ENCODE measurements at regions not wholly inside any gene's neighbourhood (a gene's known extent, or its start where the extent isn't known, plus 50 kb on each side); places are given as distances from the start of the nearest gene placed in this dataset.

DNA sequence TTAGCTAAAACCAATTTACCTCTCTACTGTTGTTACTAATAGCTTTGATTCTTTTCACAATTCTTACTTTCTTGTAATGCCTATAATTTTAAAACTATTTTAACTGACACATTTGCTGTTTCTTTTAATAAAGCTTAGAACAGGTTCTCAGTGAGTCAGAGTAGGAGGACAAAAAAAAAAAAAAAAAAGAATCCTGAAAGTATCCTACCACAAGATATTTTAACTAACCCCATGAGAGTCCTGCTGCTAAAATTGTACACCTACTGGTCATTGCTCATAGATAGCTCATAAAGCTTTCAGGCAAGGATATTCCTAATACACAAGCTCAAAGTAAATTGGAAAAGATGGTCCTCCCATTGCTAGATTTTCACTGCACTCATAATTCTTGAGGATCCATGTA is 301.0 kb downstream of the CENPW start:
- no peak for TF ChIP-seq EZH2phosphoT487 (IDR thresholded peaks at IDR 0.05; ENCODE audit: borderline replicate concordance)
- TF ChIP-seq CTCF (conservative IDR thresholded peaks at IDR 0.05; ENCODE audit: low read length) = no peak

GRCh38 chr6:126641641-126642040 is 301.7 kb downstream of the CENPW start:
- Histone ChIP-seq H3F3A (ENCODE audit: low read depth) (no peaks in the 10 kb centered on the region), H3K36me3 (ENCODE audit: insufficient read depth, low read length) (no peaks in the 10 kb centered on the region), H4K20me1 (ENCODE audit: insufficient read depth, low read length, poor library complexity, severe bottlenecking) (no peaks in the 10 kb centered on the region), H3K9ac (ENCODE audit: low read depth, low read length, poor library complexity, severe bottlenecking) (no peak overlapping the region), H2AFZ (ENCODE audit: low read length) (no peak overlapping the region), H3K4me3 (ENCODE audit: low read length, poor library complexity, severe bottlenecking) (no peak overlapping the region), H3K27me3 (ENCODE audit: insufficient read depth, low read length, poor library complexity, severe bottlenecking) (no peaks in the 10 kb centered on the region), H3K79me2 (ENCODE audit: insufficient read depth, low read length) (no peaks in the 10 kb centered on the region), H3K9me2 (replicated peaks; ENCODE audit: low read depth, low read length) (no peaks in the 10 kb centered on the region), H3K4me2 (ENCODE audit: low read depth, low read length, poor library complexity, severe bottlenecking) (no peak overlapping the region), H3K4me1 (ENCODE audit: insufficient read depth, low read length, poor library complexity, severe bottlenecking) (no peaks in the 10 kb centered on the region), H3K9me3 (ENCODE audit: insufficient read depth, low read depth, low read length) (no peaks in the 10 kb centered on the region)
- TF ChIP-seq CTCF (conservative IDR thresholded peaks at IDR 0.05; ENCODE audit: low read length) (no peak), EZH2phosphoT487 (IDR thresholded peaks at IDR 0.05; ENCODE audit: borderline replicate concordance) (no peak)

More for the DNA sequence above, 301.0 kb downstream of the CENPW start:
- no peak overlapping the region for H3K9ac ChIP-seq (ENCODE audit: low read depth, low read length, poor library complexity, severe bottlenecking)
- H3K4me1 ChIP-seq (ENCODE audit: insufficient read depth, low read length, poor library complexity, severe bottlenecking) = no peaks in the 10 kb centered on the region
- no peak overlapping the region for H3K4me2 ChIP-seq (ENCODE audit: low read depth, low read length, poor library complexity, severe bottlenecking)
- no peaks in the 10 kb centered on the region for H3F3A ChIP-seq (ENCODE audit: low read depth)
- H2AFZ ChIP-seq (ENCODE audit: low read length) = no peak overlapping the region
- H3K9me3 ChIP-seq (ENCODE audit: insufficient read depth, low read depth, low read length) = no peaks in the 10 kb centered on the region
- no peaks in the 10 kb centered on the region for H4K20me1 ChIP-seq (ENCODE audit: insufficient read depth, low read length, poor library complexity, severe bottlenecking)
- no peaks in the 10 kb centered on the region for H3K79me2 ChIP-seq (ENCODE audit: insufficient read depth, low read length)
- no peak overlapping the region for H3K4me3 ChIP-seq (ENCODE audit: low read length, poor library complexity, severe bottlenecking)
- no peaks in the 10 kb centered on the region for H3K9me2 ChIP-seq (replicated peaks; ENCODE audit: low read depth, low read length)
- no peaks in the 10 kb centered on the region for H3K36me3 ChIP-seq (ENCODE audit: insufficient read depth, low read length)
- no peaks in the 10 kb centered on the region for H3K27me3 ChIP-seq (ENCODE audit: insufficient read depth, low read length, poor library complexity, severe bottlenecking)

GRCh38 chr6:126643352-126643751 is 303.4 kb downstream of the CENPW start:
- no peaks in the 10 kb centered on the region for H3K9me3 ChIP-seq (ENCODE audit: insufficient read depth, low read depth, low read length)
- H3K36me3 ChIP-seq (ENCODE audit: insufficient read depth, low read length) = no peaks in the 10 kb centered on the region
- H3K4me2 ChIP-seq (ENCODE audit: low read depth, low read length, poor library complexity, severe bottlenecking) = no peak overlapping the region
- H3K4me3 ChIP-seq (ENCODE audit: low read length, poor library complexity, severe bottlenecking) = no peak overlapping the region
- H4K20me1 ChIP-seq (ENCODE audit: insufficient read depth, low read length, poor library complexity, severe bottlenecking) = no peaks in the 10 kb centered on the region
- TF ChIP-seq EZH2phosphoT487 (IDR thresholded peaks at IDR 0.05; ENCODE audit: borderline replicate concordance) (no peak), CTCF (conservative IDR thresholded peaks at IDR 0.05; ENCODE audit: low read length) (no peak)
- H3K79me2 ChIP-seq (ENCODE audit: insufficient read depth, low read length) = no peaks in the 10 kb centered on the region
- no peak overlapping the region for H2AFZ ChIP-seq (ENCODE audit: low read length)
- H3K9me2 ChIP-seq (replicated peaks; ENCODE audit: low read depth, low read length) = no peaks in the 10 kb centered on the region
- H3K4me1 ChIP-seq (ENCODE audit: insufficient read depth, low read length, poor library complexity, severe bottlenecking) = no peaks in the 10 kb centered on the region
- no peaks in the 10 kb centered on the region for H3F3A ChIP-seq (ENCODE audit: low read depth)
- H3K27me3 ChIP-seq (ENCODE audit: insufficient read depth, low read length, poor library complexity, severe bottlenecking) = no peaks in the 10 kb centered on the region
- no peak overlapping the region for H3K9ac ChIP-seq (ENCODE audit: low read depth, low read length, poor library complexity, severe bottlenecking)
